ENCODE measurements at regions not wholly inside any gene's neighbourhood (a gene's known extent, or its start where the extent isn't known, plus 50 kb on each side); places are given as distances from the start of the nearest gene placed in this dataset.
"Not testable (repeated sequence)": the region's sequence is repeated elsewhere in the genome, so short reads cannot be mapped to it uniquely, and the experiment has no call there.

DNA sequence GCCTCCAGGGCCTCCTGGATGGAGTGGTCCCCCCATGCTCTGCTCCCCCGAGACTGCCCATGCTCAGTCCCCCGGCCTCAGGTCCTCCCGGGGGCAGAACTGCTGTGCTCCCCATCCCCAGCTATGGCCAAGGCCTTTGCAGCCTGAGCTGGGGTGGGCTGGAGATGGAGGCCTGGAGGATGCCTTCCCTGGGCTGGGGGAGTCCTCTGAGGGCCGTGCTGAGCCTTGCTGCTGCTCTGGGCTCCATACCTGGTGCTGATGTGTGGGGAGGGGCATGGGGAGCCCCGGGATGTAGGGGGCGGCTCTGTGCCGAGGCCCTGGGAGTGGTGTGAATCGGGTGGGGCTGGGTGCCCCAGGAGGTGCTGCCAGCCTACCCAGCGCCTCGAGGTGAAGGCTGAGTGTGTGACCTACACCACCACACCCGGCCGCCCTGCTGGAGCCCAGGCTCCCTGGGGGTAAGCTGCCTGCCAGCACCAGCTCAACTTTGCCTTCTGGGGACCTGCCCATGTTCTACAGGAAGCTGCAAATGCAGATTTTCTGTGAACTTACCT, 109.5 kb downstream of the UNCX start:
- DNase-seq = no peak

- DNase-seq = no peak
These were observed 110.9 kb downstream of the UNCX start for GRCh38 chr7:1343551-1343950.

GRCh38 chr7:1344421-1344820, 111.7 kb downstream of the UNCX start:
- no peak for DNase-seq

GRCh38 chr7:1344981-1345701, 112.5 kb downstream of the UNCX start:
- DNase-seq = no peak

GRCh38 chr7:1345796-1346755, 113.2 kb downstream of the MICALL2 start:
- no peak for DNase-seq

DNA sequence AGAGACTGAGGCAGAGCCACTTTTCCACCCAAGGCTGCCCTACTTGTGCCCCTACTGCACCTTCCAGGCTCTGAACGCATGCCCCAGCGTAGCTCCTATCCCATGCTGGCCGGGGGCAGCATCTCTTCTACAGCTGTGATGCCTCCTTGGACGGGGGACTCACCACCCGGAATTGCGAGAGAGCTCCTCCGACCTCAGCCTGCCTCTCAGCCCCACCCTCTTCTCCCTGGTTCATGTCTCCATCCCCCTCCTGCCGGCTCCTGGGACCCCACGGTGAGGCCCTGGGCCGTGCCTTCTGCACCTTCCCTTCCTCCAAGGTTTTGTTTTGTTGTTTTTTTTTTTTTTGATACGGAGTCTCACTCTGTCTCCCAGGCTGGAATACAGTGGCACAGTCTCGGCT, 112.4 kb downstream of the MICALL2 start:
- no peak for DNase-seq

DNA sequence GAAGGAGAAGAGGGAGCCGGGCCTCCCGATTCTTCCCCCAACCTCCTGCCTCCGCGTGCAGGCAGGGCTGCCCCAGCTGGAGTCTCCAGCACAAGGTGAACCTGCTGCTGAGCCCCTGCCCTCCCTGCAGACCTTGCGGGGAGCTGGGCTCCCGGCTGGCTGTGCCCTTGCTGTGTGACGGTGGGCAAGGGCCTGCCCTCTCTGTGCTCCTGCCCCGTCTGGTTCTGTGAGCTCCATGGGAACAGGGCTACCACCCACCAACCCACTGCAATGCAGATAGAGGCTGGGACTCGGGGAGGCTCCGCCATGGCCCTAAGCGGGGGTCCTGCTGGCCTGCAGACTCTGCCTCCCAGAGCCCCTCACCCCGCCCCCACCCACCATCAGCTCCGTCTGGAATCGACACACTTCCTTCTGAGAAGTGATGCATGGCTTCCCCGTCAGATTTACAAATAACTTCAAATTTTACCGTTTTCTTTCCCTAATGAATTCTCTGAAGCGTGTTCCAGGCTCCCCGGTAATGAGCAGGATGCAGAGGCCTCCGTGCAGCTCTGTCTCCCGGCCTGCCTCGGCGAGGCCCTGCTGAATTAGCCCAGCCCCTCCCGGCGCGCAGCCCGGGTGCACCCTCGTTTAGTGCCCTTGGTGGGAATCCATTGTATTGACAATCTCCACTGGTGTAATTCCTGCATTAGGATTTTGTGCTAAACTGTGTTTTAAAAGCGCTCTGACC, 111.0 kb downstream of the MICALL2 start:
- DNase-seq = no peak

DNA sequence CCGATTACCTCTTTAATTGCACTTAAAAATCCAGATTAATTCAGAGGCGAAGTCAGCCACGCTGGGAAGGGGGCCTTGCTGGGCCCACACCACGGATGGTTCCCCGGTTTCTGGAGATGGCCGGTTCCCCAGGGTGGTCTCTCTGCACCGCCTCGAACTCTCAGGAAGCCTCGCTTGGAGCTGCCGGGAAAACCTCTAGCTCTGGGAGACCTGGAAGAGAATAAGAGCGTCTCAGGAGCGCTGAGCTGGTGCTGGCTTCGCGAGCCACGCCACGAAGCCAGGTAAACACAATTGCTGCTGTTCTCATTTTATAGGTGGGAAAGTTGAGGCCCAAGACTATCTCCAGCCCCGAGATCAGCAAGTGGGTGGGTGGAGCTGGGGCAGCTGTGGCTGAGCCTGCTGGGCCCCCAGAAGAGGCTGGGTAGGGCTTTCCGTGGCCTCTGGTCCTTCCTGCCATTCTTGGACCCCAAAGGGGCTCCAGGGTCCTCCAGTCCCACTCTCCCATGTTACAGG, 110.4 kb downstream of the MICALL2 start:
- no peak for DNase-seq

DNA sequence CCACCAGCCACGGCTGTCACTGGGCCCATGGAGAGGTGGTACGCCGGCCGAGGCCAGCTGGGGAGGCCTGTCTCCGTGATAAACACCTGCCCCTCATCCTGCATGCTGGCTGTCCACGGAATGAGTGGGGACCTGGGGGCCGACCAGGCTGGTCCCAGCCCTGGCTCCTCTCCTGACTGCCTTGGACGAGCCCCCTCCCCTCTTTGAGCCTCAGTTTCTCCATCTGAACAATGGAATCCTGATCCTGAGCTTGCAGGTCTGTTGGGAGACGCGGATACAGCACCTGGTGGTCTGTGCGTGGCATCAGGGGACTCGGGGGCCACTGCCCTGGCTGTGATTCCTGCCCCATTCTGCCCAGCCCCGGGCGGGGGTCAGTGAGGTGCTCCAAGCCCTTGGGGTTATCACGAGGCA, 109.9 kb downstream of the MICALL2 start:
- DNase-seq = no peak

DNA sequence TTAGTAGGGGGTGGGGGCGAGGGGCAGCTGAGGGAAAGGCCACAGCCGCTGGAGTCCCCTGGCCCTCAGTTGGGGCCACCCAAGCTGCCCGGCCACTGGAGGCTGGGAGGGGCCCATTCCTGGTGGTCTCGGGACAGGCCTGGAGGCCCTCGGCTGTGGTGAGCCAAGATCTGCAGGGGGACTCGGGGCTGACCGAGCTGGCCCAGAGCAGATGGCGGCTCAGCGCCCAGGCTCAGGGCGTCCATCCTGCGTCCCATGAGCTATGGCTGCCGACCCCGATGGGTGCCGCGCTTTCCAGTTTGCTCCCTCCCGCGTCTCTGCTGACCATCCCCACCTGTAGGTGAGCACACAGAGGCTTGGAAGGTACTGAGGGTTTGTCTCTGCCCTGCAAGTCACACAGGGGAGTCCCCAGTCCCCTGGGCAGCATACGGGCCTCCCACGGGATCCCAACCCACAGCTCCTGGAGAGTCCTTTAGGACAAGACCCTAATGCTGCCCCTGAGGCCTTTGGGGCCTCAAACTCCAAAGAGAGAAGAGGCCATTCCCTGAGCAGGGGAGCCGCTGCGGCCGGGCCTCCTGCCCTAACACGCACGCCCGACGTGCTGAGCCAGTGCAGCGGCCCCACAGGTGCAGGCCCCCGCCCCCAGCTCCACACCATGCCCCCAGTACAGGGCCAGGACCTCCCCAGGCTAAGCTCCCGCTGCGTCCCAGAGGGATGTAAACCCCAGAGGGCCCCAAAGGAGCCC, 107.2 kb downstream of the MICALL2 start:
- DNase-seq = no peak

- no peak for DNase-seq
These were observed 106.5 kb downstream of the MICALL2 start for GRCh38 chr7:1352656-1353271.

DNA sequence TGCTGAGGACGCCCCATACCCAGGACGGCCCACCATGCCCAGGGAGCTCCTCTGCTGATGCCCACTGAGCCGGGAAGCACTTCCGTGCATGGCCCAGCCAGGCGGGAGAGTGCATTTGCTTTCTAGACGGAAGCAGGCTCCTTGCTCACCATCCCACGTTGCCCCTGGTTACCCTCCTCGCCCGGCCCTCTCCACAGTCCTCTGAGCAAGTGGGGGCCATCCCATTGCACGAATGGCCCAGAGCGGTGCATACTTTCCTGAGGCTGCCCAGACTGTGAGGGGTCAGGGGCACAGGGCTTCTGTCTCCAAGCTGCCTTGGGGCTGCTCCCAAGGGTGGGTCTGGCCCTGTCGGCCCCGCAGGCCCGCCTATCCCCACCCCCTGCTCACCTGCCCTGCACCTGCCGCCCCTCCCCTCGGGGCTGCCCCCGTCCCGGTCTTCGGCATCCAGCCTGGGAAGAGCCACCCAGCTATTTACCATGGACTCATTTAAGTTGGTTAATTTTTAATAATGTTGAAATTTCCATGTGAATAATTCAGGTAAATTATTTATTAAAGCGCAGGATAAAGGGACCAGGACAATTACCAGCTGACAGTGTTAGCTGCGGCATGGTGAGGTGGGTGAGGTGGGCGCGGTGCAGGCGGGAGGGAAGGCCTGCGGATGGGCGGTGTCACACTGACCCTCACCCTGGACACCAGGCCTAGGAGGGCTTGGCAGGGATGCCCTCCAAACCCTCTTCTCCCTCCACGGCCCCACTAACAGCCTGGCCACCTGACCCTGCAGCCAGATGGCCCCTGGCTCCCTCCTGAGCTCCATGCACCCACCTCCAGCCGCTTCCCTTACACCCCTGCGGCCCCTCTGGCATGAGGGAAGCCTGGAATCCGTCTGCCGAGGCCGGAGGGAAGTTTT, 104.4 kb downstream of the MICALL2 start:
- DNase-seq = no peak

DNA sequence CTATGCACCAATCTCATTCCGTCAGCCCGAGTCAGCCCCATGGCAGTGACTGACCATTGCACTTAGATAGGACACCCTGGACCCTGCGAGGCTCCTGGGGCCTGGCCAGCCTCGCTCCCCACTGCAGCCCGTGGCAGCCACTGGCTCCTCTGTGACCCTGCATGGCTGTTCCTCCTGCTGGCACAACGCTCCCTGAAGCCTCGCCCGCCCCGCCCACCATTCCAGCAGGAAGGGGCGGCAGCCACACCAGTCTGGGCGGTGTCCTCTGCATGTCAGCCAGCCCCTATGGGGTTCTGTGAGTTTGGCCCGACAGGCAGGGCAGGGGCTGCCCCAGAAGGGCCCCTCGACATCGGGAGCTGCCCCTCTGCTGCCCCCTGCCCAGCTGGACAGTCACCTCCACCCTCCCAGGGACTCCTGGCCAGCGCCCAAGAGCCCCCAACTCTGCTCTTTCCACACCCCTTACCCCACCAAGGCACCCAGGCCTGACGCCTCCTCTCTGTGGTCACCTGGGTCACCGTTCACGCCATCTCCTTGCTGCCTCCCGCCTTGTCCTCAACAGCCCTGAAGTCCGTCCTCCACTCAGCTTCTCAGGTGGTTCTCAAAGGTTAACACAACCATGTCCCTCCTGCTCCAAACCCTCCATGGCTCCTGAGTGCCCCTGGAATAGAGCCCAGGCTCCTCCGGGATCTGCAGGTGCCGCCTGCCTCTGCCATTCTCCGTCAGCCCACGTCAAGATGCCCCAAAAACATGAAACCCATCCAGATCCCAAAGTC, 103.5 kb downstream of the MICALL2 start:
- DNase-seq = no peak

DNA sequence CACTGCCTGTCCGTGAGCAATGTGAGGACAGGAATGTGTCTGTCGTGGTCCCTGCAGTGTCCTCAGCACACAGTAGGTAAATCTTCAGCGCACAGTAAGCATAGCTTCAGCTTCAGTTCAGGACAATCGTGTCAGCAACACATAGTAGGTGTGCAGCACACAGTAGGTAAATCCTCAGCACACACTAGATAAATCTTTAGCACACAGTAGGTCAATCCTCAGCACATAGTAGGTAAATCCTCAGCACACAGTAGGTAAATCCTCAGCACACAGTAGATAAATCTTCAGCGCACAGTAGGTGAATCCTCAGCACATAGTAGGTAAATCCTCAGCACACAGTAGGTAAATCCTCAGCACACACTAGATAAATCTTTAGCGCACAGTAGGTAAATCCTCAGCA, 102.4 kb downstream of the MICALL2 start:
- DNase-seq = not testable (repeated sequence)

- not testable (repeated sequence) for DNase-seq
These were observed 102.0 kb downstream of the MICALL2 start for GRCh38 chr7:1357260-1357600.

DNA sequence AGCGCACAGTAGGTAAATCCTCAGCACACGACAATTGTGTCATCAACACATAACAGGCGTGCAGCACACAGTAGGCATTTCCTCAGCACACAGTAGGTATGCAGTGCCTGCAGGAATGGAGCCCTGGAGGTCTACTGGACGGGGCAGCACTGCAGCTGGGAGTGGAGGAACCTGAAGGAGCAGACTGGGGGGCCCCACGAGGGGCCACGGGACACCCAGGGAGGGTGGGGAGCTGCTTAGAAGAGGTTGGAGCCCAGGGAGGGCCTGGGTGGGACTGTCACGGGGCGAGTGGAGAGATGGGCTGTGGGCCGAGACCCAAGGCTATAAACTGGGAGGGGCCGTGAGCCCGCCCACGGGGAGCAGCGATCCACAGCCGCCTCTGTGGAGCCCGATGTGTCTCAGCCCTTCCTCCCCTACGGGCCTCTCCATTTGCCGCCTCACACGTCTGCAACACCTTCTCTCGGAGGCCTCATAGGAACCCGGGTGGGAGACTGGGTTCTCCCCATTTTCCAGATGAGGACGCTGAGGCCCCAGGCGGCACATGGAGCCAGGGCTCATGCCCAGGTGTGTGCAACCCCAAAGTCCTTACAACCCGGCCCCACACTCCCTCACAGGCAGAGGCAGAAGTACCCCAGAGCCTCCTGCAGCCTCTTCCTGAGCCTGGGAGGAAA, 101.5 kb downstream of the MICALL2 start:
- no peak for DNase-seq

DNA sequence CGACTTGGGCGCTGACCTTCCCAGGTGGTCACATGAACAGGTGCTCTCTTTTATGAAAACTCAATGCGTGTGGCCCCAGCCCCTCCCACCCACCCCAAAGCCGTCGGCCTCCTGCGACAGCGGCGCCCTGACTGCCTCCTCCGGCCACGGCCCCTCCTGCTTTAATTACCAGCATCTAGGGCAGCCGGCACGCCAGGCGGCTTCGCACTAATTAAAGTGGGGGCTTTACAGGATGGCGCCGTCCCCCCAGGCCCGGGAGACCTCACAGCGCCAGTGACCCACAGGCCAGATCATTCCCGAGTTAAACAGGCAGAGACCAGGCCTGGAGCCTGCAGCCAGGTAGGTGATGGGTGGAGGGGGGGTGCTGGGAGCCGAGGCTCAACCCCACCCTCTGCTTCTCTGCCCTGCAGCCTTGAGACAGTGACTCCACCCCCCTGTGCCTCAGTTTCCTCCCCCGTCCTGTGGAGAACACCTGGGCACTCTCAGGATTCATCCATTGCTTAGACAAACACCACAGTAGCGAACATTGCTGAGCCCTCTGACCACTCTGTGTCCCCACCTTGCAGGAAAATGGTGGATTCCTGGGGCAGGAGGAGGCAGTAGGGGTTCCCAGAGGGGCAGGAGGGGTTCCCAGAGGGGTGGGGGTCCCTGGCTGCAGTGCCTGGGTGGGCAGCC, 100.8 kb downstream of the MICALL2 start:
- no peak for DNase-seq

DNA sequence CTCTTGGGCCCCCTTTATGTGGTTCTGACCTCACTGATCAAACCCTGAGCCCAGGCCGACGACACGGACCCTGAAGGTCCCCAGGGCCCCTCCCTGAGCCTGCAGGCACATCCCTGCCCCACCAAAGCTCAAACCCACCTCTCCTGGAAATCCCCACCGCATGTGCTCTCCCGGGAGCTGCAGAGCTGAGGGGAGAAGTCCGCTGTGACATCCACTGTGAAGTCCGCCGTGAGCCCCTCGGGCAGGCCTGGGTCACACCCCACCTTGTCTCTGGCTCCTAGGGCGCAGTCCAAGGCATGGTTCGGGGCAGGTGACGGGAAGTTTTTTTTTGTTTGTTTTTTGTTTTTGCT, 100.2 kb downstream of the MICALL2 start:
- DNase-seq = no peak

All from left kidney (tissue), 1 donor.